AML-193 (cell line): ENCODE measurements at regions not wholly inside any gene's neighbourhood (a gene's known extent, or its start where the extent isn't known, plus 50 kb on each side); places are given as distances from the start of the nearest gene placed in this dataset.
"Not testable (repeated sequence)": the region's sequence is repeated elsewhere in the genome, so short reads cannot be mapped to it uniquely, and the experiment has no call there.

Experiments used
- DNase-seq, 2 experiments: peaks; one replicate each; lab custom pipeline; 2025; lab: John Stamatoyannopoulos, UW

DNA sequence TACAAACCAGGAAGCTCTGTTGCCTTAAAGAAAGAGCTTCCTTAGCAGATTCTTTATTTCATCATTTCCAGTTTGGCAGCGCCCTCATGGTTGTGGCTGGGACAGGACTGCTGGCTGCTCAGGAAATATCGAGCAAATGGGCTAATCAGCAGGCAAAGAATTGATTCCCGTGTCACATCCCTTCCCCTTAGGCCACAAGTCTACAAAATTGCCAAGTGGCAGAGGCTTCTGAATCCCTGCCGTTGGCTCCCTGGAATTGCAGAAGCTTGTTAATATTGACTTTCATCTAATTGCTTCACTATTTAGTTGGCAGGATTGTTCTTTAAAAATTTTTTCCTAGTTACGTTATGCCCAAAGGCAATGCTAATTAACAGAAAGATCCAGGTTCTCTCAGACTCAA is 456.3 kb upstream of the ERCC4 start:
- no peak for DNase-seq

DNA sequence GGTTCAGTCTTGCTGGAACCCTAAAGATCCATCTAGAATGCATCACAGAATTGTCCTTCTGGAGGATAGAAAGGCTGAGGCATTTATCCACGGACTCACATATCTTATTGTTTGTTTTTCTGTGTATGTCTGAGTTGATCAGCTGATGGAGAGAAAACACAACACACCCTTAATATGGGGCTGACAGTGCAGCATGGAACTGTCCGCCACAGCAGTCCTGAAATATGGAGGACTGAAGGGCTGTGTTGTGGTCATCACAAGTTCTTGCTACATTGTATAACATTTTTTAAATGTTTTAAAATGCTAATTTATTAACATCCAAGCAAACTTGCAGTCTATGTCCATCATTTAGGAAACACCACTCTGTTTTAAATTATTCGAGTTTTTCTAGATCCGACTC is 448.9 kb upstream of the ERCC4 start:
- DNase-seq, result no peak

DNA sequence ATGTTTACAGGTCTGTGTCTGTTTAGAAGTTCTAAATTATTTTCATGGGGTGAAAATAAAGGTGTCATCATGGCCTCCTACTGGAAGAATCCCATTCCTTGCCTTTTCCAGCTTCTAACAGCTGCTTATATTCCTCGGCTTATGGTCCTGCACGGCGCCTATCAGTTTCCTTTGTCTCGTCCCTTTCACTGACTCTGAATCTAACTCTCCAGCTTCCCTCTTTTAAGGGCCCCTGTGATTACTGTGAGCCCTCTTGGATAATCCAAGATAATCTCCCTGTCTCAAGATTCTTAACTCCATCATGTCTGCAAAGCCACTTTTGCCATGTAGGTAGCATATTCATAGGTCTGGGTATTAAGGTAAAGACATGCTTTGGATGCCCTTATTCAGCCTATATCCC is 441.0 kb upstream of the ERCC4 start:
- no peak for DNase-seq

DNA sequence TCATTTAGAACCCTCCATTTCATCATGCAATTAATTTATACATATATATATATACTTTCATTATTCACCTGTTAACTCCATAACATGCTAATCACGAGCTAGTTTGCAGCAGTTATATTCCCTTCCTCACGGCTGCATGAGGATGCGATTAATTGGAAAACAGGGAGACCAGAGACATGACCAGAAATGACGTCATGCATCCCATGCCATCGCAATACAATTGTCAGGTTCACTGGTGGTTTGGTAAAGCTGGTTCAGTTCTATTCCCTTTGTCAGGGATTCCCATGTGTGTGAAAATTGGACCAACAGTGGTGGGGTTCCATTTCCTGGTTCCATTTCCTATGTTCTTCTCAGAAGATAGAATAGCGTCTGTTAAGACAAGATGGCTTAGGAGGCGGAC is 440.4 kb upstream of the ERCC4 start:
- no peak for DNase-seq

DNA sequence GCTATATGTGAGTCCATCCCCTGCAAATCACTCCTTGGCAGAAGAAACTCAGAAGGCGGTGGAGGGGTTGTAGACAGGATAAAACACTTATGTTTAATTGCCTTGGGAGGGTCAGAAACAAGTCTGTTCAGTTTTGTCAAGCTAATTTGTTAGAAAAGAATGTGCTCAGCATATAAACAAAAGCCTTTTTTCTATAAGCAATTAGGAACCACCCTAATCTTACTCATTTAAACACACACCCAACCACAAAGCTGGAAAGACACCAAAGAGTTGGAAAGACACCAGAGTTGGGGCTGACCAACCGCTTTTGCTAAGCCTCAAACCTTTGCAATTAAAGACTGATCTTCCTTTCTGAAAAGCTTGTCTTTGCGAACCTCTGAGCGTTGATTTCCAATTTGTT is 439.2 kb upstream of the ERCC4 start:
- no peak for DNase-seq

DNA sequence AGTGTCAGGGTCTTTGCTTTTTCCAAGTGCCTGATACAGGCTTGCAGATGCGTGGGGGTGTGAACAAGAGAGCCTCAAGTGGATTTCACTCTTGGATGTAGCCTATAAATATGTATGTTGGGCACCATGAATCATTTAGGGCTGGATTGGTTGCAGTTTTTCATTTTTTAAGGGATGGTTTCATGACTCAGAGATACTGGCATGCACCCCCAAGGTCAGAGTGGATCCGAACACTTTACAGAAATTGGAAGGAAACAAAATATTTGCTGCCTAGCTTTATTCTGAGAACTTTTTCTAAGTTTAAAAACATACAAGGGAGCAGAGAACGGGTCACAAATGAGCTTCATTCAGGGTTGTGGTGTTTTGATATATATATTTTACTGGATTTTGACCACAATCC is 436.8 kb upstream of the ERCC4 start:
- no peak for DNase-seq

DNA sequence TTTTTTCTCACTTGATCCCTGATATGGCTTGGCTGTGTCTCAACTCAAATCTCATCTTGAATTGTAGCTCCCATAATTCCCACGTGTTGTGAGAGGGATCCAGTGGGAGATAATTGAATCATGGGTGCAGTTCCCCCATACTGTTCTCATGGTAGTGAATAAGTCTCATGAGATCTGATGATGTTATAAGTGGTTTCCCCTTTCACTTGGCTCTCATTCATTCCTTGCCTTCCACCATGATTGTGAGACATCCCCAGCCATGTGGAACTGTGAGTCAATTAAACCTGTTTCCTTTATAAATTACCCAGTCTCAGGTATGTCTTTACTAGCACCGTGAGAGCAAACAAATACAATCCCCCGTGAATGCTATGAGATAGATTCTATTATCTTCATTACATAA is 430.5 kb upstream of the ERCC4 start:
- DNase-seq, result not testable (repeated sequence)

DNA sequence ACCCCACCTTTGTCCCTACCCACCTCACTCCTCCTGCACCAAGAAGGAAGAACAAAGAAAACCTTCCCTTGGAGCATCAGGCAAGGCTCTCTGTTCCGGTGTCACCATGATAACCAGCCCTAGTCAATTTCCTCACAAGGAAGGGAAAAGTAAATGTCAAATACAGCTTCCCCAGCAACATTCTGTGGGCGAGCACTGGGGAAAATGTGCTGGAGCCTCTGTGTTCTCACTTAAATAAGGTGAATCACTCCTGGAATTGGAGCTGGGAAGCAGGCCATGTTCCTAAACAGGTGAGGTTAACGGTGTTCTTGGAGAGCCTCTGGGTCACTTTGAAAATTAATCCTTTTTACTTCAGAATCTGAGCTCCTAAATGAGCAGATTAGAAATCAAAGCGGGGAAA is 427.9 kb upstream of the ERCC4 start:
- DNase-seq, result no peak

DNA sequence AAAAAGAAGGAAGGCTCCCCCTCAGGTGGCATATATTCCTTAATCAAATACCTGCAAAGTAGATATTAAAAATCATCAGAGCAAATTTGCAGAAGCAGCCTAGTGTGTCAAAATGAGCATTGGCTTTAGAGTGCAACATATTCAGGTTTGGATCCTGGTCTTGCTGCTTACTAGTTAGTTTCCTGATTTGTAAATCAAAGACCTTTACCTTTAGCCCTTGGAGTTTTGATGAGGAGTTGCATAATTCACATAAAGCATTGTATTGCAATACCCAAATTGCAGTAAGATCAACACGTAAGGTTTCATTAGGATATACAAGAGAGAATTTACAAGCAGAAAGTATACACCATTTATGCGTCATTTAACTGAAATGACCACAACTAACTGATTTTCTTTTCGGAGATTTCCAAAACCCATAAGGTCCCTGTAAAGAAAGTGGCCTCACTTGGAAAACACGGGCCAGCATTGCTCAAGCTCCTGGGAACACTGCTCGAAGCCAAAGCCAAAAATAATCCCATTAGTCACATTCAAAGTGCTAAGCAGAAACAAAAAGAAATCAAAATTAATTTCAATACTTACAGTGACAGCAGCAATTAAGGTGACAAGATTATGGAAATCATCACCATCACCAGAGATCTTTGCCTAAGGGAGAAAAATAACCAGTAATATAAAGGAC is 415.9 kb upstream of the ERCC4 start:
- DNase-seq, result no peak

DNA sequence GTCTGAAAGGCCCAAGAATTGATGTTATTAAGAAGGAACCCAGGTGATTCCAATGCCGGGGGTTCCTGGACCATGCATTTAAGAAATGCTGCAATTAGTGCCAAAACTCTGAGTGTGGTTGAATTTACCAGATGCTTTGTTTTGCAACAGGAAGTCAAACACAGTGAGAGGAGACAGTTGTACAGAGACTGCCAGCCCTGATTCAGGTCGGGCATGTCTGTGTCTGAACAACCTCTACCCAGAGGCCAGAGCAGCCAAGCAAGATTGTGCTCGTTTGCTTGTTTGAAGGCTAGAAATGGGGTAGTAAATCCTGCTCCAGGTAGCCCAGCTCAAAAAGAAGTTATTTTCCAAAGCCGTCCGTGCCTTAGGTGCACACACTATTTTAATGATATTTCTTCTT is 412.4 kb upstream of the ERCC4 start:
- DNase-seq, result no peak

DNA sequence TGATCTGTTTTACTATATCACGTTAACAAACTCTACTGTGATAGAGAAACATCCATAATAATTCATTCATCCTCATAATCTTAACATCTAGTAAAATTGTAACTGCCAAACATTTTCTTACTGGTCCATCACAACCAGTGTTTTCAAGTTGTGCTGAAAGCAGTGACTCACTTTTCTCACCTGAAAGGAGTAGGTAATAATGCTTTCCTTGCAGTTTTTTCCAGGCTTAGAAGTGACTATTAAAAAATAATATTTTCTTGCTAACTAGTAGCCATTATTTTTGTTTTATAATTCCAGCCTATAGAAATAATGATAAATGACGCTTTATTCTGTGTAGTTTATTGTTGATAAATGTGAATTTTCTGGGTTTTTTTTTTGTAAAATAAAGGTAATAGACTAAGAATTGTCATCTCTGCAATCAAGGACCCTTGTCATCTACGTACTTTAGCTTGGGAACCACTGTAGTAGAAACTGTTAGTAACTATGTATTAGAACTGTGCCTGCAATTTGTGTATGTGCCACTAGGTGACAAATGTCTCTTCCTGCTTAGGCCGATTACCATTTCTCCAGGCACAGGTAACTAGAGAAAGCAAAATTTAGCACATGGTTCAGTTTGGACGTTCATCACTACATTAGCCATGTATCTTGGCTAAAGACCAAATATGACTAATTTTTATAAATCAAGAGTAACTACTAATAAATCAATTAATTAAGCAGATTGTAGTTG is 409.4 kb upstream of the ERCC4 start:
- no peak for DNase-seq

DNA sequence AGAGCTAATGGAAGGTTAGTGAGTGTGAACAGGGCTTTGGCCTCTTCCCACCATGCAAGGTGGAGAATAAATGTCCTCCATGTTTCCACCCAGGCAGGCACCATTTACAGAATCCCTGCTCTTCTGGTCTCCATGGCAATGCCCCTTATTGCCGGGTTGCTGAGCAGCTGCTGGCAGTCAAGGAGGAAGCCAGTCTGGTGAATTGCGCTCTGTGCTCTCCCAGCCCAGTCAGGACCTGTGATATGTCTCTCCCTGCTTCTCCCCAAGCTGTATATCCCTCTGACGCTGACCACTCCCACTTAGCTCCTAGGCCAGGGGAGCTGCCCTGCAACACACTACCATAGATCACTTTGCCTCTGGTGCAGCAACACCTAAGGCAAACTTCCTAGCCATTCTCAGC is 402.1 kb upstream of the ERCC4 start:
- DNase-seq, result no peak

DNA sequence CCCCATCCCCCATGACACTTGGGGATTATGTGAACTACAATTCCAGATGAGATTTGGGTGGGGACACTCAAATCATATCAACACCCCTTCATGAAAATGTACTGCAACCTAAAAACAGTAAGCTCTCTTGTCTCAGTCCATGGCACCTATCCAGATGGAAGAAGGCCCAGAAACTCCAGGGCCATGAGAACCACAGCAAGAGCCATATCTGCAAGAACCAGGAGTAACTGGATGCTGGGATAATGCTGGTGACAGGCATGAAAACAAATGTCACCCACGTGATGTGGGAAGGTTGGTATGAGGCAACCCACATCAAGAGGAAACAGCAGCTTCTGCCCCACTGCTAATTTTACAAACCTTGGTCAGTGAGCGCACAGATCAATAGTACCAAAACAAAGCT is 400.1 kb upstream of the ERCC4 start:
- no peak for DNase-seq

DNA sequence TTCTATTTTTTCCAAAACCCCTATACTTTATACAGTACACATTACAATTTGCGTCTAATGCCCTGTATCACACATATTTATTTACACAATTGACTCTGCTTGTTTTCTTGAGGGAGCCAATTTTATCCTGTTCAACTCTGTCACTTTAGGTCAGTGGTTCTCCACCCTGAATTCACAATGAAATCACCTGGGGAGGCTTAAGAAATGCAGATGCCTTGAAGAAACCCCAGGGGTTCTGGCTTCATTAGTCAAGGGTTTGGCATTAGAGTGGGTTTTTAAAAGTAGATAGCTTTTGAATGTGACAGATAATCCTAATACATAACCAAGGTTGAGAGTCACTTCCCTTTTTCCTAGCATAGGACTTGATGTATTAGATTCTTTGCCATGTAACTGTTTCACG is 398.6 kb upstream of the ERCC4 start:
- DNase-seq, result no peak

DNA sequence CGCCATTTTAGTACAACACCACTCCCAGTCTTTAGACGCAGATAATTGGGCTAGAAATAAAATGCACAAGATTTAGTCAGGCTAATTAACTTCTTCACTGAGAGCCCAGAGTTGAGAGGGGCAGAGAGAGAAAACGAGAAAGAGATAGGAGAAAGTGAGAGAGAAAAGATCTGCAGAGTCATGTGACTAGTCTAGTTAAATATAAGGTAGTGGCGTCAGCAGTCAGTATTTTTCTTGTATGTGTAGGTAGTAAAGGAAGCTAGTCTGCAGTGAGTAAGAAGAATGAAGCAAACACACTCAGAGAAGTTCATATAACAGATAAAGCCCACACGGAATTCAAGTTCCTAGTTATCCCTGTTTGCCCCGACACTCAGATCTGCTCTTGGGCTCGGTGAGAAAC is 392.6 kb upstream of the ERCC4 start:
- DNase-seq, result no peak

DNA sequence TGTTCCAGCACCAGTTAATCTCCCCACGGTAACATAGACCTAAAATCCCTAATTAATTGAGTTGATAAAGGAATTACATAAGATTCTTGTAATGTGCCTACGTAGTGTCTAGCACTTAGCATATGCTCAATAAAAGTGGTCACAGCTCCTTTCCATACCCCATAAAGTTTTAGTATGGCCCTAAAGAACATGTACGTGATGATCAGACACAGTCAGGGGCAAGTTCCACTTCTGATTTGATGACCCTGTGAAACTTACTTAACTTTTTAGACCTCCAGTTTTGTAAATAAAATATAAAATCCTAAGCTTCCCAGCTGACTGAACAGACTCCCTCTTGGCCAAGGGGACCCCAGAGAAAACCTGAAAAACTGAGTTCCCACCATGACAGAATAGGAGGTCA is 391.3 kb upstream of the ERCC4 start:
- DNase-seq, result no peak

DNA sequence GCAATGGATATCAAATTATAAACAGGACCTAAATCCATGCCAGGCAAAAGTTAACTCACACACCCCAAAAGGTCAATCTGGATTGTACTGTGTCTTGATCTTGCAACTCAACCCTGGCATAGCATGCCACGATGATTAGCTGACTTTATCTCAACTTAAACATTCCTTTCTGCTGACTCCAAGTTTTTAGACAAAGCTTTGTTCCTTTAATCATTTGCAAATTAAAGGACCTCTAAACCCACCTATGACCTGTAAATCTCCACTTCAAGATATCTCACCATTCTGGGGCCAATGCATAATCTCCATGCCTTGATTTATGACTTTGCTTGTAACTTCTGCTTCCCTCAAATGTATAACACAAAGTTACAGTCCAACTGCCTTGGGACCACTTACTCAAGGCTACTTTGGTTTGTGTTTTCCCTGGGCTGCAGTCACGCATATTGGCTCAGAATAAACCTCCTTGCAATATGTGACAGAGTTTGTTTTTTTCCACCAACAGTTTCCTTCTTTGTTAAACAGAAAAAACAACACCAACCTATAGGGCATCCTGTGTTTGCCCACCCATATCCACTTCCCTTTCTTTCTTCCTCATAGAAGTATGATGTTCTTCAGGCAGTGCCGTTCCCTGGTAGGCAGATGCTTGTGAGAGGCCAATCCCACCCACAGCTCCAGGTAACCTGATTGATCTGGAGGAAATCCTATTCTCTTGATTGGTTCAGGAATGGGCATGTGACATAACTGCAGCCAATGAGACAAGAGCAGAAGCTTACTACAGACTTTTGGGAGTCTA is 390.6 kb upstream of the ERCC4 start:
- DNase-seq, result no peak

DNA sequence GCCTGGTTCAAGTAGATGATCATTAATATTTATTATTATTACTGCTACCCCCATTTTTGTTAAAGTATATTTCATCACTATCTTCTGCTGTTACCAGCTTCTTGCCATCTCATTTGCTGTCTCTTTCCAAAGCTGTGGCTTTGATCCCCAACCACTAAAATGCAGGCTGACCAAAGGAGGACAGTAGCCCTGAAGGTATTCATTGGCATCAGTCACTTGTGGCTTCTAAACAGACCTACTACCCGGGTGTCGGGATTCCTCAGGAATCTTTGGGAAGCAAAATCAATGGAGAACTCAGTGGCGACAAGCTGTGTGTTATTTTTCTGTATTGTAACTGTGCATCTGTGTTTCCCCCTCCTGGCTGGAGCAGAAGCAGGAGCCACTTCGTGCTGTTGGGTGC is 379.2 kb upstream of the ERCC4 start:
- DNase-seq, result no peak

DNA sequence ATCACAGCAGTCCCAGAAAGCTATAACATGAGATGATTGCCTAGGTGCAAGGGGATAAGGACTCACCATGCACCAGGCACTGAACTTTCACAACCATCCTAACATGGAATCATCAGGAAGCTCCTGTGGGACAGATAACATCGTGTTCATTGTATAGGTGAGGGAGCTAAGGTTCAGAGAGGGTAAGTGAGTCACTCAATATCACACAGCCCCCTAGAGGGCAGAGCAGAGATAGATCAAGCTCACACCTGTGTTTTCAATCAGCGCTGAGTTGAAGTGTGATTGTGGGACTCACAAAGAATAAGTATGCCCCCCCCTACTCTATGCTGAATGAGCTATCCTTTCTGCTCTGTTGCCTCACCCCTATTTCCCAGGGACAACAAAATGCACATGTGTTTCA is 377.7 kb upstream of the ERCC4 start:
- DNase-seq, result no peak

DNA sequence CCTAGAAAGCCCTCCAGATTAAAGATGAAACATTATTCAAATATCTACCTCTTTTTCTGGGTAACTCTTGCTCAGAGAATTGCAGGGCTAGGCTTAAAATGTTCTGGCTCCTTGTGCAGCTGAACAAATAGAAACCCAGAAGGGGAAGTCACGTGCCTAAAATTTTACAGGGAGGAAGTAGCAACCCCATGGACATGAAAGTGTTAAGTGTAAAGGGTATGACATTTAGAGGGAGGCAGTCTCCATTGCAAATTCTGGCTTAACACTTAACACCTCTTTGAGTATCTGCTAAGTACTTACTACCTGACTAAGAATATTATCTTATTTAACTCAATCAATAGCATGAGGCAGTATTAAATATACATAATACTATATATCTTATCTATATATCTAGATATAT is 376.1 kb upstream of the ERCC4 start:
- DNase-seq, result no peak

DNA sequence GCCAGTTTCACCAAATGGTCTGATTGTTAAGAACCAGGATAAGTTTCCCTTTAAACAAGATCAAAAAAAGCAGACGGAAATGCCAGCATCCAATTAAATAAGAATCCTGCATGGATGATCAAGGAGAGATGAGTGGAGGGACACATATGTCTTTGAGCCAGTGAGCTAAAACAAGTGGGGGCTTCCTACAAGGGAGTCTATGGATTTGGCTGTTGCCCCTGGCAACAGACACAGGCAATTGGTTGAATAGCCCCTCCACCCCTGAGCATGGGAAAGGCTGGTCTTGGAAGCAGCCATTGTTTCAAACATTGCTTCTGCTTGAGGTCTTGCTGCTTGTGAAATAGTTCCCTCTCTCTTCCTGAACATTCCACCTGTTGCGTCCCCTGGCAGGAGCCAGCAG is 374.7 kb upstream of the ERCC4 start:
- no peak for DNase-seq

DNA sequence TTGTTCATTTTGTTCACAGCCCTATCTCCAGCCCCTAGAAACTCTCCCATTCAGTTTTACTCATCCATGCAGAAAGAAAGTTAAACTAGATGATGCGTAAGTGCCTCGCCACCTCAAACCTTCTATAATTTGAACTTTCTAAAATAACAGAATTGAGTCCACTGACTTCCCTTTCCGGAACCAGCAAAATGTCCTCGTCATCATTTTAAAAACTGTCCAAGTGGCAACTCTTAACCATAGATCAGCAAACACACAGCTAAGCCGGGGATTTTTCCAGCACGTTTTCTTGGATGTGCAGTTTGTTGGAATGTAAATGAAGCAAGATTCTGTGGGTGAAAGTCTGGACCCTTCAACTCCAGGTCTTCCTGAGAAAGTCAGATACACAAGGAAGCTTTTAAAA is 369.7 kb upstream of the ERCC4 start:
- DNase-seq, result no peak
